Type B pancreatic cell (in vitro differentiated cells): ENCODE measurements at regions not wholly inside any gene's neighbourhood (a gene's known extent, or its start where the extent isn't known, plus 50 kb on each side); places are given as distances from the start of the nearest gene placed in this dataset.
"Not testable (repeated sequence)": the region's sequence is repeated elsewhere in the genome, so short reads cannot be mapped to it uniquely, and the experiment has no call there.

Source experiments
- DNase-seq: peaks from one replicate; pipeline ENCODE4 v3.0.0; 2021; ENCODE audit warnings: mixed read lengths; ENCODE audit not compliant: unreplicated experiment; ENCODE audit errors: extremely low spot score
- H3K27ac Mint-ChIP-seq: 2 replicates; pipeline ENCODE4 v1.8.0; 2021; ENCODE audit warnings: mild to moderate bottlenecking, mixed read lengths
- H3K27me3 Mint-ChIP-seq: 2 replicates; pipeline ENCODE4 v1.8.0; 2021; ENCODE audit warnings: mixed read lengths
- H3K36me3 Mint-ChIP-seq: 2 replicates; pipeline ENCODE4 v1.8.0; 2021; ENCODE audit warnings: mixed read lengths
- H3K4me1 Mint-ChIP-seq: one replicate; pipeline ENCODE4 v1.8.0; 2021; ENCODE audit warnings: mixed read lengths; ENCODE audit not compliant: unreplicated experiment
- H3K4me3 Mint-ChIP-seq: 2 replicates; pipeline ENCODE4 v1.8.0; 2021; ENCODE audit warnings: mild to moderate bottlenecking, mixed read lengths
- H3K9me3 Mint-ChIP-seq: 2 replicates; pipeline ENCODE4 v1.8.0; 2021; ENCODE audit warnings: mixed read lengths
- TF ChIP-seq, protein P1 (sequence below): fragments of 200-600 bp; sonication (generic); conservative IDR thresholded peaks from 2 replicates; pipeline ENCODE4 v1.5.0; 2021; ENCODE audit warnings: antibody characterized with exemption, mild to moderate bottlenecking

DNA sequence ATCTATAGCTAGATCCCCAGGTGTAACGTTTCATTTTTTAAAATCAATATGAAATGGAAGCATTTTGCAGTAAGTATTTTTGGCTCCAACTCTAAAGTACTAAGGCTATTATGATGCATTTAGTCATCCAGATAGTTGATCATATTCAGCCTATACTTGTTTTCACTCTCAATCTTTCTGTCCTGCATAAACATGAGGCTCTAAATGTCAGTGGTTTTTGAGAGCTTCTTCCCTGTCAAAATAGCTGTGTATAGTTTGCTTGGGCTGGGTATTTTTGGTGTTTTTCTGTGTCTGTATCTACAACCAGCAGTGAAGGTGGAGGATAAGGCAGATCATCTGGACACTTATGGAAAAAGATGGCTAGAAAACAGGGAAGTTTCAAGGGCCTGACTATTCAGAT, 128.0 kb downstream of the LRRN1 start:
- no peak for DNase-seq
- H3K4me1 Mint-ChIP-seq = no peaks in the 10 kb centered on the region
- no peaks in the 10 kb centered on the region for H3K9me3 Mint-ChIP-seq
- no peaks in the 10 kb centered on the region for H3K27me3 Mint-ChIP-seq
- H3K36me3 Mint-ChIP-seq = peaks cover 5% of the 10 kb centered on the region
- no peak overlapping the region for H3K27ac Mint-ChIP-seq
- TF ChIP-seq, protein P1, sequence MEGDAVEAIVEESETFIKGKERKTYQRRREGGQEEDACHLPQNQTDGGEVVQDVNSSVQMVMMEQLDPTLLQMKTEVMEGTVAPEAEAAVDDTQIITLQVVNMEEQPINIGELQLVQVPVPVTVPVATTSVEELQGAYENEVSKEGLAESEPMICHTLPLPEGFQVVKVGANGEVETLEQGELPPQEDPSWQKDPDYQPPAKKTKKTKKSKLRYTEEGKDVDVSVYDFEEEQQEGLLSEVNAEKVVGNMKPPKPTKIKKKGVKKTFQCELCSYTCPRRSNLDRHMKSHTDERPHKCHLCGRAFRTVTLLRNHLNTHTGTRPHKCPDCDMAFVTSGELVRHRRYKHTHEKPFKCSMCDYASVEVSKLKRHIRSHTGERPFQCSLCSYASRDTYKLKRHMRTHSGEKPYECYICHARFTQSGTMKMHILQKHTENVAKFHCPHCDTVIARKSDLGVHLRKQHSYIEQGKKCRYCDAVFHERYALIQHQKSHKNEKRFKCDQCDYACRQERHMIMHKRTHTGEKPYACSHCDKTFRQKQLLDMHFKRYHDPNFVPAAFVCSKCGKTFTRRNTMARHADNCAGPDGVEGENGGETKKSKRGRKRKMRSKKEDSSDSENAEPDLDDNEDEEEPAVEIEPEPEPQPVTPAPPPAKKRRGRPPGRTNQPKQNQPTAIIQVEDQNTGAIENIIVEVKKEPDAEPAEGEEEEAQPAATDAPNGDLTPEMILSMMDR = no peak
- H3K4me3 Mint-ChIP-seq = no peak overlapping the region

GRCh38 chr3:3927965-3928364, 128.7 kb downstream of the LRRN1 start:
- Mint-ChIP-seq H3K4me1 (no peaks in the 10 kb centered on the region), H3K4me3 (no peak overlapping the region)

GRCh38 chr3:3941380-3941779, 142.1 kb downstream of the LRRN1 start:
- H3K27ac Mint-ChIP-seq, H3K27me3 Mint-ChIP-seq, DNase-seq, H3K4me1 Mint-ChIP-seq, H3K4me3 Mint-ChIP-seq, H3K9me3 Mint-ChIP-seq, H3K36me3 Mint-ChIP-seq: not testable (repeated sequence)

More at GRCh38 chr3:3927965-3928364, 128.7 kb downstream of the LRRN1 start:
- H3K27me3 Mint-ChIP-seq = no peaks in the 10 kb centered on the region
- DNase-seq = no peak
- H3K27ac Mint-ChIP-seq = no peak overlapping the region
- H3K36me3 Mint-ChIP-seq = peaks cover under 1% of the 10 kb centered on the region
- TF ChIP-seq, protein P1 = no peak
- H3K9me3 Mint-ChIP-seq = no peaks in the 10 kb centered on the region

GRCh38 chr3:3951071-3951470, 151.8 kb downstream of the LRRN1 start:
- no peaks in the 10 kb centered on the region for H3K36me3 Mint-ChIP-seq
- no peaks in the 10 kb centered on the region for H3K9me3 Mint-ChIP-seq
- H3K4me1 Mint-ChIP-seq = no peaks in the 10 kb centered on the region
- no peak overlapping the region for H3K4me3 Mint-ChIP-seq
- H3K27me3 Mint-ChIP-seq = no peaks in the 10 kb centered on the region
- DNase-seq = no peak
- TF ChIP-seq, protein P1 = no peak
- H3K27ac Mint-ChIP-seq = no peak overlapping the region

- Mint-ChIP-seq H3K4me1 (no peaks in the 10 kb centered on the region), H3K27me3 (no peaks in the 10 kb centered on the region), H3K27ac (no peak overlapping the region), H3K4me3 (no peak overlapping the region), H3K36me3 (no peaks in the 10 kb centered on the region), H3K9me3 (no peaks in the 10 kb centered on the region)
- DNase-seq = no peak
- TF ChIP-seq, protein P1 = no peak
Measured at GRCh38 chr3:3951501-3951900, 152.3 kb downstream of the LRRN1 start.

GRCh38 chr3:3962867-3963266, 163.6 kb downstream of the LRRN1 start:
- not testable (repeated sequence) for H3K36me3 Mint-ChIP-seq, DNase-seq, H3K27me3 Mint-ChIP-seq, H3K9me3 Mint-ChIP-seq, H3K4me1 Mint-ChIP-seq
- H3K27ac Mint-ChIP-seq = peak overlapping the region; percentile 64
- peak overlapping the region; percentile 85 for H3K4me3 Mint-ChIP-seq

GRCh38 chr3:3984053-3984452, 184.8 kb downstream of the LRRN1 start:
- Mint-ChIP-seq H3K9me3 (no peaks in the 10 kb centered on the region), H3K27ac (no peak overlapping the region), H3K36me3 (no peaks in the 10 kb centered on the region), H3K27me3 (peaks cover 3% of the 10 kb centered on the region), H3K4me1 (no peaks in the 10 kb centered on the region), H3K4me3 (no peak overlapping the region)
- TF ChIP-seq, protein P1 = no peak
- no peak for DNase-seq
